H9 (cell line): ENCODE measurements at regions not wholly inside any gene's neighbourhood (a gene's known extent, or its start where the extent isn't known, plus 50 kb on each side); places are given as distances from the start of the nearest gene placed in this dataset.

Experiments
- DNase-seq: peaks from one replicate; pipeline ENCODE4 v3.0.0-alpha.2; 2017
- H2AFZ ChIP-seq: one replicate; pipeline ENCODE4 v1.6.1; 2013; ENCODE audit warnings: mild to moderate bottlenecking, low read length, control low read depth, moderate library complexity
- H2AK5ac ChIP-seq: 2 replicates; pipeline ENCODE4 v1.6.1; 2013; ENCODE audit warnings: low read length, control low read depth, mixed read lengths; ENCODE audit not compliant: insufficient read length
- H2BK120ac ChIP-seq: one replicate; pipeline ENCODE4 v1.6.1; 2013; ENCODE audit warnings: low read depth, mild to moderate bottlenecking, low read length, control low read depth, inconsistent platforms; ENCODE audit not compliant: poor library complexity, severe bottlenecking
- H2BK12ac ChIP-seq: 2 replicates; pipeline ENCODE4 v1.6.1; 2013; ENCODE audit warnings: low read length, control low read depth, mixed read lengths, low read depth; ENCODE audit not compliant: insufficient read length
- H2BK15ac ChIP-seq: 2 replicates; pipeline ENCODE4 v1.6.1; 2013; ENCODE audit warnings: low read depth, low read length, control low read depth
- H2BK20ac ChIP-seq: one replicate; pipeline ENCODE4 v1.6.1; 2013; ENCODE audit warnings: low read depth, mild to moderate bottlenecking, low read length, control low read depth, inconsistent platforms; ENCODE audit not compliant: poor library complexity, severe bottlenecking
- H2BK5ac ChIP-seq: 2 replicates; pipeline ENCODE4 v1.6.1; 2013; ENCODE audit warnings: low read length, control low read depth, mixed read lengths; ENCODE audit not compliant: insufficient read length
- H3K14ac ChIP-seq: 2 replicates; pipeline ENCODE4 v1.6.1; 2013; ENCODE audit warnings: low read length, control low read depth; ENCODE audit not compliant: insufficient read depth
- H3K18ac ChIP-seq: 2 replicates; pipeline ENCODE4 v1.6.1; 2013; ENCODE audit warnings: low read depth, mild to moderate bottlenecking, mixed read lengths, low read length, control low read depth; ENCODE audit not compliant: insufficient read length
- H3K23ac ChIP-seq: 2 replicates; pipeline ENCODE4 v1.6.1; 2013; ENCODE audit warnings: low read length, control low read depth, mixed read lengths, low read depth; ENCODE audit not compliant: insufficient read length
- H3K23me2 ChIP-seq: 2 replicates; pipeline ENCODE4 v1.6.1; 2013; ENCODE audit warnings: low read depth, mild to moderate bottlenecking, mixed read lengths, low read length, control low read depth; ENCODE audit not compliant: insufficient read length, poor library complexity, severe bottlenecking
- H3K27ac ChIP-seq: 2 replicates; pipeline ENCODE4 v1.5.1; 2013; ENCODE audit warnings: low read length, control low read depth, mixed read lengths, low read depth; ENCODE audit not compliant: insufficient read length
- H3K27me3 ChIP-seq: 2 replicates; pipeline ENCODE4 v1.6.1; 2013; ENCODE audit warnings: low read length, control low read depth, inconsistent platforms; ENCODE audit not compliant: insufficient read depth
- H3K4ac ChIP-seq: 2 replicates; pipeline ENCODE4 v1.6.1; 2013; ENCODE audit warnings: low read depth, mild to moderate bottlenecking, control low read depth, inconsistent platforms, low read length, moderate library complexity
- H3K4me1 ChIP-seq: 2 replicates; pipeline ENCODE4 v1.6.1; 2013; ENCODE audit warnings: low read length, control low read depth, inconsistent platforms; ENCODE audit not compliant: insufficient read depth
- H3K4me2 ChIP-seq: 2 replicates; pipeline ENCODE4 v1.6.1; 2013; ENCODE audit warnings: low read length, control low read depth, mixed read lengths; ENCODE audit not compliant: insufficient read length, insufficient read depth
- H3K56ac ChIP-seq: 2 replicates; pipeline ENCODE4 v1.6.1; 2013; ENCODE audit warnings: low read depth, mild to moderate bottlenecking, mixed read lengths, low read length, control low read depth; ENCODE audit not compliant: insufficient read length
- H3K79me1 ChIP-seq: 2 replicates; pipeline ENCODE4 v1.6.1; 2013; ENCODE audit warnings: low read depth, mild to moderate bottlenecking, moderate library complexity, low read length, control low read depth, inconsistent platforms; ENCODE audit not compliant: insufficient read depth, poor library complexity, severe bottlenecking
- H3K79me2 ChIP-seq: 2 replicates; pipeline ENCODE4 v1.6.1; 2013; ENCODE audit warnings: low read length, control low read depth, inconsistent platforms; ENCODE audit not compliant: insufficient read depth
- H3K9ac ChIP-seq: 2 replicates; pipeline ENCODE4 v1.6.1; 2013; ENCODE audit warnings: low read length, control low read depth, mixed read lengths; ENCODE audit not compliant: insufficient read length; ENCODE audit errors: extremely low read depth
- H3K9me3 ChIP-seq: one replicate; pipeline ENCODE4 v1.6.1; 2013; ENCODE audit warnings: low read depth, low read length, inconsistent platforms; ENCODE audit not compliant: control insufficient read depth
- H3T11ph ChIP-seq: one replicate; pipeline ENCODE4 v1.6.1; 2013; ENCODE audit warnings: mild to moderate bottlenecking, low read length, control low read depth, inconsistent platforms
- H4K20me1 ChIP-seq: one replicate; pipeline ENCODE4 v1.6.1; 2013; ENCODE audit not compliant: control insufficient read depth, insufficient read length, insufficient read depth
- H4K5ac ChIP-seq: 2 replicates; pipeline ENCODE4 v1.6.1; 2013; ENCODE audit warnings: low read depth, mild to moderate bottlenecking, mixed read lengths, low read length, control low read depth; ENCODE audit not compliant: insufficient read length
- H4K8ac ChIP-seq: replicated peaks from 2 replicates; pipeline ENCODE4 v1.6.1; 2013; ENCODE audit warnings: low read length, control low read depth, mixed read lengths, low read depth; ENCODE audit not compliant: insufficient read length
- H4K91ac ChIP-seq: 2 replicates; pipeline ENCODE4 v1.6.1; 2013; ENCODE audit warnings: low read depth, mild to moderate bottlenecking, moderate library complexity, mixed read lengths, low read length, control low read depth; ENCODE audit not compliant: insufficient read length
- H3K27ac Mint-ChIP-seq, 3 experiments: 2 replicates in 2 of 3; 3 replicates in 1 of 3; pipeline ENCODE4 v1.8.0; 2020 to 2021; ENCODE audit warnings: mixed read lengths in 3 of 3, mild to moderate bottlenecking in 1 of 3, moderate library complexity in 1 of 3
- H3K27me3 Mint-ChIP-seq: 2 replicates; pipeline ENCODE4 v1.8.0; 2021; ENCODE audit warnings: low read depth, mild to moderate bottlenecking, moderate library complexity, mixed read lengths
- H3K36me3 Mint-ChIP-seq, 3 experiments: 2 replicates in 2 of 3; 3 replicates in 1 of 3; pipeline ENCODE4 v1.8.0; 2020 to 2021; ENCODE audit warnings: low read depth in 3 of 3, mixed read lengths in 3 of 3; ENCODE audit not compliant: insufficient read depth in 1 of 3
- H3K4me1 Mint-ChIP-seq, 2 experiments: 2 replicates each; pipeline ENCODE4 v1.8.0; 2020; ENCODE audit warnings: mixed read lengths in 2 of 2
- H3K4me3 Mint-ChIP-seq, 2 experiments: 2 replicates in 1 of 2; 3 replicates in 1 of 2; pipeline ENCODE4 v1.8.0; 2020 to 2021; ENCODE audit warnings: mild to moderate bottlenecking in 2 of 2, mixed read lengths in 2 of 2, moderate library complexity in 1 of 2
- H3K9me3 Mint-ChIP-seq, 2 experiments: 2 replicates in 1 of 2; 3 replicates in 1 of 2; pipeline ENCODE4 v1.8.0; 2020; ENCODE audit warnings: mild to moderate bottlenecking in 2 of 2, mixed read lengths in 2 of 2, moderate library complexity in 1 of 2
- WGBS: extraction: QIAGEN DNeasy Blood & Tissue Kit; methylation state at CpG from one replicate; pipeline ENCODE4 v1.1.7; 2013; ENCODE audit warnings: missing lambda C conversion rate, low lambda C conversion rate, mixed read lengths; ENCODE audit not compliant: insufficient read length; ENCODE audit errors: extremely low coverage; 5-methylcytosine and 5-hydroxymethylcytosine counted together
- TF ChIP-seq, protein P1 (sequence below): fragments of 200-600 bp; sonication (generic); conservative IDR thresholded peaks from 3 replicates; pipeline ENCODE4 v1.8.0; 2021; ENCODE audit warnings: antibody characterized with exemption, mild to moderate bottlenecking

DNA sequence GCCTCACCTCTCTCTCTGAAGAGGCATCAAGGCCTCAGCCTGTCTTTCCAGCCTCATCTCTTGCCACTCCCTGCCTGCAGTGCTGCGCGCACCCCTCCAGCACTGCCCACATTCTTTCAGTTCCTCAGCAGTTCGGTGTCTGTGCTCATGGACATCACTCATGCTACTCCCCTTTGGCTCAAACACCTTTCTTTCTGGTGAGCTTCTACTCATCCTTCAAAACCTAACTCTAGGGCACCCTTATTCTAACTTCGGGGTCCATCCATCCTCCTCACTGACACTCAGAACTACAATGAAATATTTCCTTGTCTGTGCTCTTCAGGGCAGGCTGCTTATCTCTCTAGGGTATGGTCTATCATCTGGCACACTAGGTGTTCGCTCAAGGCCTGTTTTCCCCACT is 169.9 kb upstream of the BMPER start:
- no peak overlapping the region for H3K14ac ChIP-seq
- no CpG with 5 or more reads among the region's 5 CpGs for WGBS

More for the DNA sequence above, 169.9 kb upstream of the BMPER start:
- Histone ChIP-seq H4K91ac (no peak overlapping the region), H2BK20ac (no peak overlapping the region), H3K27me3 (no peaks in the 10 kb centered on the region), H3K56ac (no peak overlapping the region), H2BK120ac (no peak overlapping the region), H3K27ac (no peak overlapping the region), H2BK5ac (no peak overlapping the region), H3K79me1 (no peaks in the 10 kb centered on the region), H3K4me1 (0 out of 2 replicates have a peak, but pooled peaks cover 2% of the 10 kb centered on the region), H3K23ac (no peak overlapping the region), H2BK15ac (no peak overlapping the region), H4K8ac (no peak overlapping the region), H3K9ac (no peak overlapping the region), H3K9me3 (no peaks in the 10 kb centered on the region), H3K18ac (no peak overlapping the region), H3K4me2 (no peak overlapping the region), H4K5ac (no peak overlapping the region), H2AFZ (no peak overlapping the region), H3K4ac (no peak overlapping the region), H2AK5ac (no peak overlapping the region), H3T11ph (no peak overlapping the region), H3K23me2 (no peaks in the 10 kb centered on the region), H4K20me1 (no peaks in the 10 kb centered on the region), H3K79me2 (no peaks in the 10 kb centered on the region), H2BK12ac (no peak overlapping the region)
- TF ChIP-seq, protein P1, sequence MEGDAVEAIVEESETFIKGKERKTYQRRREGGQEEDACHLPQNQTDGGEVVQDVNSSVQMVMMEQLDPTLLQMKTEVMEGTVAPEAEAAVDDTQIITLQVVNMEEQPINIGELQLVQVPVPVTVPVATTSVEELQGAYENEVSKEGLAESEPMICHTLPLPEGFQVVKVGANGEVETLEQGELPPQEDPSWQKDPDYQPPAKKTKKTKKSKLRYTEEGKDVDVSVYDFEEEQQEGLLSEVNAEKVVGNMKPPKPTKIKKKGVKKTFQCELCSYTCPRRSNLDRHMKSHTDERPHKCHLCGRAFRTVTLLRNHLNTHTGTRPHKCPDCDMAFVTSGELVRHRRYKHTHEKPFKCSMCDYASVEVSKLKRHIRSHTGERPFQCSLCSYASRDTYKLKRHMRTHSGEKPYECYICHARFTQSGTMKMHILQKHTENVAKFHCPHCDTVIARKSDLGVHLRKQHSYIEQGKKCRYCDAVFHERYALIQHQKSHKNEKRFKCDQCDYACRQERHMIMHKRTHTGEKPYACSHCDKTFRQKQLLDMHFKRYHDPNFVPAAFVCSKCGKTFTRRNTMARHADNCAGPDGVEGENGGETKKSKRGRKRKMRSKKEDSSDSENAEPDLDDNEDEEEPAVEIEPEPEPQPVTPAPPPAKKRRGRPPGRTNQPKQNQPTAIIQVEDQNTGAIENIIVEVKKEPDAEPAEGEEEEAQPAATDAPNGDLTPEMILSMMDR, result no peak
- Mint-ChIP-seq H3K27ac (no peak overlapping the region), H3K4me1 (peaks cover 7 to 9% of the 10 kb centered on the region in 2 experiments; a peak in 3 of 4 replicates), H3K4me3 (no peak overlapping the region), H3K27me3 (peaks cover 4% of the 10 kb centered on the region), H3K9me3 (no peaks in the 10 kb centered on the region), H3K36me3 (no peaks in the 10 kb centered on the region; a peak in 1 of 7 replicates)
- no peak for DNase-seq
